Trophoblast cell (in vitro differentiated cells and primary cell): ENCODE measurements at regions not wholly inside any gene's neighbourhood (a gene's known extent, or its start where the extent isn't known, plus 50 kb on each side); places are given as distances from the start of the nearest gene placed in this dataset.

Experiments
- DNase-seq, 2 donors: peaks; one replicate each; pipeline ENCODE4 v3.0.0-alpha.2; 2016
- H2AFZ ChIP-seq: 2 replicates; pipeline ENCODE4 v1.6.1; 2013; ENCODE audit warnings: low read length, moderate library complexity, mild to moderate bottlenecking; ENCODE audit not compliant: insufficient read depth, poor library complexity
- H2AK5ac ChIP-seq: 2 replicates; pipeline ENCODE4 v1.6.1; 2013; ENCODE audit warnings: mild to moderate bottlenecking, low read length
- H2BK120ac ChIP-seq: 2 replicates; pipeline ENCODE4 v1.6.1; 2013; ENCODE audit warnings: low read length, mild to moderate bottlenecking, moderate library complexity; ENCODE audit not compliant: insufficient read depth, poor library complexity
- H2BK12ac ChIP-seq: 2 replicates; pipeline ENCODE4 v1.6.1; 2013; ENCODE audit warnings: mild to moderate bottlenecking, low read length, moderate library complexity
- H2BK5ac ChIP-seq: 2 replicates; pipeline ENCODE4 v1.6.1; 2013; ENCODE audit warnings: low read length, low read depth, moderate library complexity, mild to moderate bottlenecking; ENCODE audit not compliant: poor library complexity
- H3K14ac ChIP-seq: 2 replicates; pipeline ENCODE4 v1.6.1; 2013; ENCODE audit warnings: mild to moderate bottlenecking, low read length
- H3K18ac ChIP-seq: 2 replicates; pipeline ENCODE4 v1.6.1; 2013; ENCODE audit warnings: mild to moderate bottlenecking, low read length
- H3K23ac ChIP-seq: 2 replicates; pipeline ENCODE4 v1.6.1; 2013; ENCODE audit warnings: low read length
- H3K27ac ChIP-seq: 2 replicates; pipeline ENCODE4 v1.5.1; 2013; ENCODE audit warnings: low read depth, mild to moderate bottlenecking, inconsistent platforms, low read length, moderate library complexity
- H3K27me3 ChIP-seq: 2 replicates; pipeline ENCODE4 v1.6.1; 2013; ENCODE audit warnings: inconsistent platforms, mild to moderate bottlenecking, low read length, moderate library complexity; ENCODE audit not compliant: insufficient read depth
- H3K36me3 ChIP-seq, 2 experiments: 1 replicate in 1 of 2; 2 replicates in 1 of 2; pipeline ENCODE4 v1.6.1; 2013; ENCODE audit warnings: low read length in 2 of 2, mild to moderate bottlenecking in 2 of 2, moderate library complexity in 1 of 2; ENCODE audit not compliant: insufficient read depth in 2 of 2, control insufficient read depth in 1 of 2
- H3K4ac ChIP-seq: 2 replicates; pipeline ENCODE4 v1.6.1; 2013; ENCODE audit warnings: low read depth, mild to moderate bottlenecking, low read length, moderate library complexity
- H3K4me1 ChIP-seq, 2 experiments: 1 replicate in 1 of 2; 2 replicates in 1 of 2; pipeline ENCODE4 v1.6.1; 2013; ENCODE audit warnings: low read length in 2 of 2, mild to moderate bottlenecking in 2 of 2, moderate library complexity in 1 of 2; ENCODE audit not compliant: insufficient read depth in 2 of 2, control insufficient read depth in 1 of 2
- H3K4me2 ChIP-seq: 2 replicates; pipeline ENCODE4 v1.6.1; 2013; ENCODE audit warnings: inconsistent platforms, mild to moderate bottlenecking, low read length, moderate library complexity
- H3K4me3 ChIP-seq: 2 replicates; pipeline ENCODE4 v1.5.1; 2013; ENCODE audit warnings: mild to moderate bottlenecking, low read depth, low read length, inconsistent platforms
- H3K79me1 ChIP-seq: one replicate; pipeline ENCODE4 v1.6.1; 2013; ENCODE audit warnings: low read length
- H3K79me2 ChIP-seq: 2 replicates; pipeline ENCODE4 v1.6.1; 2013; ENCODE audit warnings: low read length, mild to moderate bottlenecking; ENCODE audit not compliant: control insufficient read depth, insufficient read depth, poor library complexity
- H3K9ac ChIP-seq: 2 replicates; pipeline ENCODE4 v1.6.1; 2013; ENCODE audit warnings: mild to moderate bottlenecking, low read length
- H3K9me3 ChIP-seq: 2 replicates; pipeline ENCODE4 v1.6.1; 2013; ENCODE audit warnings: low read depth, mild to moderate bottlenecking, control low read depth, inconsistent platforms, low read length; ENCODE audit not compliant: insufficient read depth
- H4K12ac ChIP-seq: 2 replicates; pipeline ENCODE4 v1.6.1; 2013; ENCODE audit warnings: low read depth, mild to moderate bottlenecking, low read length, moderate library complexity
- H4K8ac ChIP-seq: 2 replicates; pipeline ENCODE4 v1.6.1; 2013; ENCODE audit warnings: low read depth, mild to moderate bottlenecking, low read length, moderate library complexity
- H4K91ac ChIP-seq: one replicate; pipeline ENCODE4 v1.6.1; 2013; ENCODE audit warnings: low read depth, mild to moderate bottlenecking, low read length, moderate library complexity
- WGBS: extraction: QIAGEN DNeasy Blood & Tissue Kit; methylation state at CpG from one replicate; pipeline ENCODE4 v1.1.7; 2013; ENCODE audit warnings: missing lambda C conversion rate; ENCODE audit not compliant: insufficient read length, insufficient coverage; ENCODE audit errors: extremely low coverage; 5-methylcytosine and 5-hydroxymethylcytosine counted together

DNA sequence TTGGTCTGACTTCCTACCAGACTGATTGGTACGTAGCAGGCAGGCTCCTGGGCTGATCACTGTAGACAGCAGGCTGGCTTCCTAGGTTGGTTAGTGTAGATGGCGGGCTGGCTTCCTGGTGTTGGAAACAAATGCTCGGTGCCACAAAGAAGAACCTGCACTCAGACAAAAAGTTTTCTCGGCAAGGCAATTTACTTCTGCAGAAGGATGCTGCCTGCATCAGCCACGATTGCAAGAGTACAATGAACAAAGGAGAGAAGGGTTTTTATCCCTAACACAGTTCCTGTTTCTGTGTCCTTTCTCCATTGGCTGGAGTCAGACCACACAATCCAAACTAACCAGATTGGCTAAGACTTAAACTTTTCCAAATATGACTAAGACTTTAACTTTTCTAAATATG is 123.6 kb upstream of the PPP2R2D start:
- no peak overlapping the region for H4K91ac ChIP-seq
- no peaks in the 10 kb centered on the region for H3K36me3 ChIP-seq
- H3K4me2 ChIP-seq = no peak overlapping the region
- no peaks in the 10 kb centered on the region for H3K27me3 ChIP-seq
- H2AK5ac ChIP-seq = no peak overlapping the region
- H2AFZ ChIP-seq = no peak overlapping the region
- H3K9ac ChIP-seq = no peak overlapping the region
- H2BK120ac ChIP-seq = no peak overlapping the region
- no peaks in the 10 kb centered on the region for H3K79me1 ChIP-seq
- DNase-seq = no peak
- no peak overlapping the region for H3K14ac ChIP-seq
- H3K4me3 ChIP-seq = no peak overlapping the region
- H2BK5ac ChIP-seq = no peak overlapping the region
- no peak overlapping the region for H2BK12ac ChIP-seq
- WGBS = no CpG with 5 or more reads among the region's 5 CpGs
- H3K23ac ChIP-seq = no peak overlapping the region
- no peaks in the 10 kb centered on the region for H3K79me2 ChIP-seq
- no peak overlapping the region for H3K4ac ChIP-seq
- peaks cover 49% of the 10 kb centered on the region for H3K9me3 ChIP-seq
- no peak overlapping the region for H3K18ac ChIP-seq
- H3K4me1 ChIP-seq = no peaks in the 10 kb centered on the region
- no peak overlapping the region for H4K8ac ChIP-seq
- H4K12ac ChIP-seq = no peak overlapping the region
- no peak overlapping the region for H3K27ac ChIP-seq

DNA sequence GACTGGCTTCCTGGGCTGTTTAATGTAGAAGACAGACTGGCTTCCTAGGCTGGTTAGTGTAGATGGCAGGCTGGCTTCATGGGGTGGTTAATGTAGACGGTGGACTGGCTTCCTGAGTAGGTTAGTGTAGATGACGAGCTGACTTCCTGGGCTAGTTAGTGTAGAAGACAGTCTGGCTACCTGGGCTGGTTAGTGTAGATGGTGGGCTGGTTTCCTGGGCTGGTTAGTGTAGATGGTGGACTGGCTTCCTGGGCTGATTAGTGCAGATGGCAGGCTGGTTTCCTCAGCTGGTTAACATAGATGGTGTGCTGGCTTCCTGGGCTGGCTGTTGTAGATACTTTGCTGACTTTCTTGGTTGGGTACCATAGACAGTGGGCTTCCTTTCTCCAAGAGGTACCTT is 122.9 kb upstream of the PPP2R2D start:
- no peak overlapping the region for H3K4me2 ChIP-seq
- no CpG with 5 or more reads among the region's 2 CpGs for WGBS
- no peak overlapping the region for H2AK5ac ChIP-seq
- H3K14ac ChIP-seq = no peak overlapping the region
- no peak overlapping the region for H3K23ac ChIP-seq
- no peak overlapping the region for H3K18ac ChIP-seq
- no peak overlapping the region for H3K4ac ChIP-seq
- H2BK120ac ChIP-seq = no peak overlapping the region
- H4K12ac ChIP-seq = no peak overlapping the region
- H3K4me1 ChIP-seq = no peaks in the 10 kb centered on the region
- H2BK12ac ChIP-seq = no peak overlapping the region
- H3K27me3 ChIP-seq = no peaks in the 10 kb centered on the region
- no peaks in the 10 kb centered on the region for H3K36me3 ChIP-seq
- H4K91ac ChIP-seq = no peak overlapping the region
- no peak overlapping the region for H3K4me3 ChIP-seq
- H3K27ac ChIP-seq = no peak overlapping the region
- no peaks in the 10 kb centered on the region for H3K79me2 ChIP-seq
- no peaks in the 10 kb centered on the region for H3K79me1 ChIP-seq
- no peak overlapping the region for H4K8ac ChIP-seq
- H3K9me3 ChIP-seq = peaks cover 49% of the 10 kb centered on the region
- no peak overlapping the region for H2BK5ac ChIP-seq
- no peak for DNase-seq
- no peak overlapping the region for H2AFZ ChIP-seq
- no peak overlapping the region for H3K9ac ChIP-seq

DNA sequence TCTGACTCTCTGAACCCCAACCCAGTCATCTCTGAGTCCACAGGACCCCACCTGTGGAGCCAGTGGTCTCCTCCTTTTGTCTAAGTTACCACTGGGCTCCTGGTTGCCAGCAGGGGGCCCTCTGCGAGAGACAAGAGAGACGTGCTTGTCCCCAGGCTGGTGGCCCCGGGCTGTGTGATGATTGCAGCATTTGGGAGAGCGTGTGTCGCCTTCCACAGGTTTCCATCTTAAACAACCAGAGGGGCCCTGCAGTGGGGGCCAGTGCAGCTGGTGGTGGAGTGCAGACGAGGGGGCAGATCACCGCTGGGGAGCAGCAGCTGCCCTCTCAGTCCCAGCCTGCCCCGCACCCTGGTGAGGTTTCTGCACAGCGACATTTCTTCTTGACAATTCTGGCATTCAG is 122.4 kb upstream of the PPP2R2D start:
- no CpG with 5 or more reads among the region's 9 CpGs for WGBS
- H2BK120ac ChIP-seq = no peak overlapping the region
- H3K27me3 ChIP-seq = no peaks in the 10 kb centered on the region
- no peak for DNase-seq
- H2AK5ac ChIP-seq = no peak overlapping the region
- no peak overlapping the region for H2BK5ac ChIP-seq
- H4K91ac ChIP-seq = no peak overlapping the region
- H3K79me2 ChIP-seq = no peaks in the 10 kb centered on the region
- no peak overlapping the region for H4K12ac ChIP-seq
- no peak overlapping the region for H3K4me3 ChIP-seq
- H2AFZ ChIP-seq = no peak overlapping the region
- H3K36me3 ChIP-seq = no peaks in the 10 kb centered on the region
- H3K4ac ChIP-seq = no peak overlapping the region
- H3K9ac ChIP-seq = no peak overlapping the region
- no peak overlapping the region for H3K27ac ChIP-seq
- no peaks in the 10 kb centered on the region for H3K79me1 ChIP-seq
- H3K4me1 ChIP-seq = no peaks in the 10 kb centered on the region
- H4K8ac ChIP-seq = no peak overlapping the region
- no peak overlapping the region for H3K23ac ChIP-seq
- H3K9me3 ChIP-seq = peaks cover 49% of the 10 kb centered on the region
- no peak overlapping the region for H3K18ac ChIP-seq
- H3K14ac ChIP-seq = no peak overlapping the region
- no peak overlapping the region for H2BK12ac ChIP-seq
- no peak overlapping the region for H3K4me2 ChIP-seq

DNA sequence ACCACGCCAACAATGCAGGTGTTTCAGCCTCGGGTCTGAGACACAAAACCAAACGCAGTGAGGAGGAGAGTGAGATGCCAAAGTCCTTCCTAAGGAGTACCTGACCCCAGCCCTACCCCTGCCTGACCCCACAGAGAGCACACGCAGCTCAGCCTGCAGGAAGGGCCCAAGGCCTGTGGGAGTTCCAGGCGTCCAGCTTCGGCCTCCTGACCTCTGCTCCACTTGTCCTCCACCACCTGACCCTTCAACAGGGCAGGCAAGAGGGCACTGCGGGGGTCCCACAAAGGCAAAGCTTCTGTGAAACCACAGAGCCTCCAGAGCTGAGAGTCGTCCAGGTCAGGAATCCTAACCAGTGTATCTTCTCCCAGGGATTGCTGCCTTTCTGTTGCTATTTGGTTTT is 122.0 kb upstream of the PPP2R2D start:
- H2BK5ac ChIP-seq = no peak overlapping the region
- H3K27ac ChIP-seq = no peak overlapping the region
- peaks cover 49% of the 10 kb centered on the region for H3K9me3 ChIP-seq
- H3K9ac ChIP-seq = no peak overlapping the region
- H3K79me2 ChIP-seq = no peaks in the 10 kb centered on the region
- no peak overlapping the region for H3K14ac ChIP-seq
- H2AFZ ChIP-seq = no peak overlapping the region
- H4K91ac ChIP-seq = no peak overlapping the region
- no CpG with 5 or more reads among the region's 8 CpGs for WGBS
- no peak overlapping the region for H2AK5ac ChIP-seq
- H3K27me3 ChIP-seq = no peaks in the 10 kb centered on the region
- no peak overlapping the region for H3K23ac ChIP-seq
- H3K4me3 ChIP-seq = no peak overlapping the region
- H2BK120ac ChIP-seq = no peak overlapping the region
- H3K18ac ChIP-seq = no peak overlapping the region
- no peaks in the 10 kb centered on the region for H3K36me3 ChIP-seq
- no peak overlapping the region for H3K4me2 ChIP-seq
- no peaks in the 10 kb centered on the region for H3K79me1 ChIP-seq
- H4K12ac ChIP-seq = no peak overlapping the region
- H2BK12ac ChIP-seq = no peak overlapping the region
- no peaks in the 10 kb centered on the region for H3K4me1 ChIP-seq
- H4K8ac ChIP-seq = no peak overlapping the region
- no peak overlapping the region for H3K4ac ChIP-seq
- DNase-seq = no peak
